Astrocyte (in vitro differentiated cells and primary cell): ENCODE measurements at regions not wholly inside any gene's neighbourhood (a gene's known extent, or its start where the extent isn't known, plus 50 kb on each side); places are given as distances from the start of the nearest gene placed in this dataset.

ENCODE experiments used
- EZH2 ChIP-seq: IDR thresholded peaks from 2 replicates; pipeline ENCODE4 v1.6.1; 2012; ENCODE audit warnings: mild to moderate bottlenecking, low read length, inconsistent platforms; ENCODE audit not compliant: insufficient read depth
- TF ChIP-seq, protein P1 (sequence below): IDR thresholded peaks from 2 replicates; pipeline ENCODE4 v1.5.1; 2011; ENCODE audit warnings: low read depth, mild to moderate bottlenecking, inconsistent platforms, low read length, moderate library complexity; ENCODE audit not compliant: insufficient read depth

DNA sequence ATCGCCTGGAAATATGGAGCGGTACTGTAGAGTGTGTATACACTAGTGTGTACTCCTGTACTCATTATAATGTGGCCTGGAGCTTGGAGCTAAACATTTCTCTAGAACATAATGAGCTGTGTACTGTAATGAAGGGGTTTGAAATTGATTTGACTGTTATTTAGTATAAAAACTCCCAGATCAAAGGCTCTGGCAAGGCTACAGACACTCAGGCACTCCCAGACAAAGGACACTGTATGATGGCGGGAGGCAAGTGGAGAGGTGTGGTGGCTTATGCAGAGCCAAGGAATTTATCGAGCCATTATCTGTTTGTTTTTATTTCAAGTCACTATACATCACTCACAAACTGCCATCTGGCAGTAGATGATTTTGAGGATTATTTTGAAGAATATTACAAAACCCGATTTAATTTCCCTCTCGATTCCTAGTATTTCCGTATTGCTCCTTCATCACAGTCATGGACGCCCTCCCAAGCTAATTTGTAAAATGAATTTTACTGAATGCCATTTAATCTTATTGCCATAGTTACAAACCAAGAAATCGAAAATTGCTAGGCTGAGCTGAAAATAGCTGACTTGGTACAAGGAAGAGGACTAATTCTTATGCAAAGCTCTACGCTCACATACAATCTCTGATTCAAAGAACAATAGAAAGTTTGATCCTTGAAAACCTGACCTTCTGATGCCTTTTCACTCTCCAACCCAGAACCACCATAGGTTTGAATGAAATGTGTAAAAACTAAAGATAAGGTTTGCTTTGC, 240.2 kb upstream of the SEMA6A start:
- TF ChIP-seq EZH2, result no peak
- TF ChIP-seq, protein P1, sequence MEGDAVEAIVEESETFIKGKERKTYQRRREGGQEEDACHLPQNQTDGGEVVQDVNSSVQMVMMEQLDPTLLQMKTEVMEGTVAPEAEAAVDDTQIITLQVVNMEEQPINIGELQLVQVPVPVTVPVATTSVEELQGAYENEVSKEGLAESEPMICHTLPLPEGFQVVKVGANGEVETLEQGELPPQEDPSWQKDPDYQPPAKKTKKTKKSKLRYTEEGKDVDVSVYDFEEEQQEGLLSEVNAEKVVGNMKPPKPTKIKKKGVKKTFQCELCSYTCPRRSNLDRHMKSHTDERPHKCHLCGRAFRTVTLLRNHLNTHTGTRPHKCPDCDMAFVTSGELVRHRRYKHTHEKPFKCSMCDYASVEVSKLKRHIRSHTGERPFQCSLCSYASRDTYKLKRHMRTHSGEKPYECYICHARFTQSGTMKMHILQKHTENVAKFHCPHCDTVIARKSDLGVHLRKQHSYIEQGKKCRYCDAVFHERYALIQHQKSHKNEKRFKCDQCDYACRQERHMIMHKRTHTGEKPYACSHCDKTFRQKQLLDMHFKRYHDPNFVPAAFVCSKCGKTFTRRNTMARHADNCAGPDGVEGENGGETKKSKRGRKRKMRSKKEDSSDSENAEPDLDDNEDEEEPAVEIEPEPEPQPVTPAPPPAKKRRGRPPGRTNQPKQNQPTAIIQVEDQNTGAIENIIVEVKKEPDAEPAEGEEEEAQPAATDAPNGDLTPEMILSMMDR, result no peak
